ENCODE measurements at regions not wholly inside any gene's neighbourhood (a gene's known extent, or its start where the extent isn't known, plus 50 kb on each side); places are given as distances from the start of the nearest gene placed in this dataset.
"Not testable (repeated sequence)": the region's sequence is repeated elsewhere in the genome, so short reads cannot be mapped to it uniquely, and the experiment has no call there.

DNA sequence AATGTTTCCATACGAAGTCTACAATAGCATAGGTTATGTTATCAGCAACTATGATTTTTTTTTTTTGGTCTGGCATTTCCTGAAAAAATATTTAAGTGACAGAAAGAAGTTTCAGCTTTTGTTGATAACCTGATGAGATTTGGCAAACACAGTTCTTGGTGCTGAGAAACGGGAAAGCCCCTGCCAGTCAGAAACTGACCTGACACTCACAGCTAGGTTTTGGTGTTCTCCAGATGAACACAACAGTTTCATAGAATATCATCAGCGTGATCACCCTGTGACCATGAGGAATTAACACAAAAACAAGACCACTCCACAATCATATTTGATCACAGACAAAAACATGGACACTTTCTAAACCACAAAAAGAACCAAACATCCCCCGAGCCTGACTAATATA, 152.5 kb upstream of the DCAF8L1 start:
- intact Hi-C loops (cut with DNase I; ENCODE audit: low total_unique reads): no loop called here
- Histone ChIP-seq H3K27ac (no peak overlapping the region), H3K36me3 (no peaks in the 10 kb centered on the region), H3K9me3 (peaks cover 0 to under 1% (median 0%) of the 10 kb centered on the region in 8 donors), H3K27me3 (replicated peaks in 1 of 7) (no peaks in the 10 kb centered on the region), H3K4me3 (no peak overlapping the region), H3K4me1 (no peaks in the 10 kb centered on the region)
- no peak for DNase-seq
- no peak for TF ChIP-seq POLR2AphosphoS5 (IDR thresholded peaks at IDR 0.05)
- TF ChIP-seq CTCF (IDR thresholded peaks at IDR 0.05 in 8 of 11, conservative IDR thresholded peaks at IDR 0.05 in 3 of 11): no peak
- no peak for TF ChIP-seq POLR2A (IDR thresholded peaks at IDR 0.05)
- 37 to 63% (median 44%) methylated on average over 4 of the region's 4 CpGs for WGBS, 5 donors

DNA sequence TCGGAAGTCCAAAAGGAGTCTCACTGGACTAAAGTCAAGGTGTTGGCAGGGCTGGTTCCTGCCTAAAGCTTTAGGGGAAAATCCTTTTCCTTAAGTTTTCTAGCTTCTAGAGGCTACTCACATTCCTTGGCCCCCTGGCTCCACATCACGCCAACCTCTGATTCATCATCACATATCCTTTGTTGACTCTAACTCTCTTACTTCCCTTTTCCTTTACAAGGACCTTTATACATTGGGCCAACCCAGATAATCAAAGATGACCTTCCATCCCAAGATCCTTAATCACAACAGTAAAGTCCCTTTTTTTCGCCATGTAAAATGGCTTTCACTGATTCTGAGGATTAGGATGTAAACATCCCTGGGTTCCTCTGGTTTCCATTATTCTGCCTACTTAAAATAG, 146.4 kb upstream of the DCAF8L1 start:
- Histone ChIP-seq H3K27ac (no peak overlapping the region), H3K9me3 (peaks cover 0 to 4% (median 0%) of the 10 kb centered on the region in 8 donors), H3K36me3 (no peaks in the 10 kb centered on the region), H3K4me3 (no peak overlapping the region), H3K4me1 (no peaks in the 10 kb centered on the region), H3K27me3 (replicated peaks in 1 of 7) (no peaks in the 10 kb centered on the region)
- no peak for DNase-seq
- intact Hi-C loops (cut with DNase I; ENCODE audit: low total_unique reads): no loop called here
- WGBS, 5 donors: 62 to 76% (median 71%) methylated on average over 3 of the region's 3 CpGs
- TF ChIP-seq CTCF (IDR thresholded peaks at IDR 0.05 in 8 of 11, conservative IDR thresholded peaks at IDR 0.05 in 3 of 11) (no peak), POLR2A (IDR thresholded peaks at IDR 0.05) (no peak), POLR2AphosphoS5 (IDR thresholded peaks at IDR 0.05) (no peak)

DNA sequence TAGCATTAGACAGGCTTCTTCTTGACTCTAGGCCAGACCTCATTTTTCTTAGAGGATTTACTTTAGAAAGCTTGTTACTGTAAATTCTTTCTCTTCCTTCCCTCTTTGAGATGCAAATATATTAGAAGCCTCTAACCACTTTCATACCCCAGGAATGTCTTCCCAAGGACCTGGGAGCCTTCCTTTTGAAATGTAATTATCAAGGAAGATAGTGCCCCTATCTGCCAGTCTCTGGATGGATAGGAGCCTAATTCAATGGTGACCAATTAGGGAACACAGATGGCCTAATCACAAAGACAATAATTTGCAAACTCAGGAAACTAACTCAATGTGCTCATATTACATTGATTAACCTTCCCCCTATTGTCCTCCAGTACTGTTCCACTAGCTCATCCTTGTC, 145.6 kb upstream of the DCAF8L1 start:
- Histone ChIP-seq H3K27me3 (replicated peaks in 1 of 7) (no peaks in the 10 kb centered on the region), H3K27ac (no peak overlapping the region), H3K9me3 (peaks cover 0 to 4% (median 0%) of the 10 kb centered on the region in 8 donors), H3K36me3 (no peaks in the 10 kb centered on the region), H3K4me3 (no peak overlapping the region), H3K4me1 (no peaks in the 10 kb centered on the region)
- no peak for TF ChIP-seq POLR2AphosphoS5 (IDR thresholded peaks at IDR 0.05)
- TF ChIP-seq POLR2A (IDR thresholded peaks at IDR 0.05): no peak
- no peak for TF ChIP-seq CTCF (IDR thresholded peaks at IDR 0.05 in 8 of 11, conservative IDR thresholded peaks at IDR 0.05 in 3 of 11)
- no peak for DNase-seq
- intact Hi-C loops (cut with DNase I; ENCODE audit: low total_unique reads): no loop called here

- no peak overlapping the region for H3K27ac ChIP-seq
- WGBS, 5 donors: 60 to 87% (median 74%) methylated on average over 2 of the region's 2 CpGs
- H3K4me1 ChIP-seq: no peaks in the 10 kb centered on the region
- no peaks in the 10 kb centered on the region for H3K36me3 ChIP-seq
- TF ChIP-seq POLR2AphosphoS5 (IDR thresholded peaks at IDR 0.05) (no peak), CTCF (IDR thresholded peaks at IDR 0.05 in 8 of 11, conservative IDR thresholded peaks at IDR 0.05 in 3 of 11) (no peak), POLR2A (IDR thresholded peaks at IDR 0.05) (no peak)
- no peak for DNase-seq
- H3K4me3 ChIP-seq: no peak overlapping the region
- intact Hi-C loops (cut with DNase I; ENCODE audit: low total_unique reads): no loop called here
- no peaks in the 10 kb centered on the region for H3K27me3 ChIP-seq (replicated peaks in 1 of 7)
- H3K9me3 ChIP-seq: peaks cover 0 to 4% (median 0%) of the 10 kb centered on the region in 8 donors
Observed at GRCh38 chrX:28124416-28124815, 143.2 kb upstream of the DCAF8L1 start.

GRCh38 chrX:28120580-28121245, 139.5 kb upstream of the DCAF8L1 start:
- H3K27me3 ChIP-seq (replicated peaks in 1 of 7); H3K9me3 ChIP-seq; H3K4me3 ChIP-seq; DNase-seq; H3K4me1 ChIP-seq; H3K36me3 ChIP-seq; H3K27ac ChIP-seq; intact Hi-C loops (cut with DNase I; ENCODE audit: low total_unique reads): not testable (repeated sequence)
- 84 to 97% (median 90%) methylated on average over 8 of the region's 8 CpGs for WGBS, 5 donors

Measured in spleen (tissue), 11 donors.